MM.1S (cell line): ENCODE measurements at regions not wholly inside any gene's neighbourhood (a gene's known extent, or its start where the extent isn't known, plus 50 kb on each side); places are given as distances from the start of the nearest gene placed in this dataset.
A peak's percentile ranks its signal among the peaks of the same experiment; 100 is the strongest.

ENCODE experiments used
- DNase-seq: peaks from one replicate; pipeline ENCODE4 v3.0.0-alpha.2; 2015
- H2AFZ ChIP-seq: fragments of 300-600 bp; sonication (generic); 2 replicates; pipeline ENCODE4 v1.6.0; 2016; ENCODE audit warnings: antibody characterized with exemption, low read length
- H3F3A ChIP-seq: fragments of 300-600 bp; sonication (generic); 2 replicates; pipeline ENCODE4 v1.6.1; 2016; ENCODE audit warnings: mild to moderate bottlenecking, antibody characterized with exemption, low read length, moderate library complexity, mixed read lengths; ENCODE audit not compliant: insufficient read depth
- H3K27ac ChIP-seq: fragments of 300-600 bp; sonication (generic); 2 replicates; pipeline ENCODE4 v1.5.1; 2016; ENCODE audit warnings: mild to moderate bottlenecking, low read length
- H3K27me3 ChIP-seq: fragments of 300-600 bp; sonication (generic); replicated peaks from 2 replicates; pipeline ENCODE4 v1.6.0; 2016; ENCODE audit warnings: low read length; ENCODE audit not compliant: insufficient read depth
- H3K36me3 ChIP-seq: fragments of 300-600 bp; sonication (generic); replicated peaks from 2 replicates; pipeline ENCODE4 v1.6.1; 2016; ENCODE audit warnings: mild to moderate bottlenecking, low read length, mixed read lengths; ENCODE audit not compliant: insufficient read depth
- H3K4me1 ChIP-seq: fragments of 300-600 bp; sonication (generic); 2 replicates; pipeline ENCODE4 v1.6.1; 2016; ENCODE audit warnings: low read length, mixed read lengths
- H3K4me2 ChIP-seq: fragments of 300-600 bp; sonication (generic); 2 replicates; pipeline ENCODE4 v1.6.0; 2016; ENCODE audit warnings: low read depth, low read length
- H3K4me3 ChIP-seq: fragments of 300-600 bp; sonication (generic); 2 replicates; pipeline ENCODE4 v1.5.1; 2016; ENCODE audit warnings: low read length, mixed read lengths
- H3K79me2 ChIP-seq: fragments of 300-600 bp; sonication (generic); 2 replicates; pipeline ENCODE4 v1.6.1; 2016; ENCODE audit warnings: mixed run types, low read length, mixed read lengths
- H3K9ac ChIP-seq: fragments of 300-600 bp; sonication (generic); 2 replicates; pipeline ENCODE4 v1.6.1; 2016; ENCODE audit warnings: low read length, mixed read lengths
- H3K9me2 ChIP-seq: fragments of 300-600 bp; sonication (generic); replicated peaks from 2 replicates; pipeline ENCODE4 v1.6.1; 2016; ENCODE audit warnings: mild to moderate bottlenecking, low read length, mixed read lengths; ENCODE audit not compliant: insufficient read depth
- H3K9me3 ChIP-seq: fragments of 300-600 bp; sonication (generic); replicated peaks from 2 replicates; pipeline ENCODE4 v1.6.1; 2016; ENCODE audit warnings: mild to moderate bottlenecking, low read length, mixed read lengths; ENCODE audit not compliant: insufficient read depth
- H4K20me1 ChIP-seq: fragments of 300-600 bp; sonication (generic); 2 replicates; pipeline ENCODE4 v1.6.1; 2016; ENCODE audit warnings: mild to moderate bottlenecking, low read length, moderate library complexity, mixed read lengths; ENCODE audit not compliant: insufficient read depth
- EZH2 ChIP-seq: fragments of 300-600 bp; sonication (generic); optimal IDR thresholded peaks from 2 replicates; pipeline ENCODE3; 2017; ENCODE audit warnings: low read depth, mild to moderate bottlenecking, antibody characterized with exemption, low read length, mixed read lengths
- EZH2phosphoT487 ChIP-seq: fragments of 300-600 bp; sonication (generic); IDR thresholded peaks from 2 replicates; pipeline ENCODE4 v1.6.1; 2018; ENCODE audit warnings: antibody characterized with exemption, low read length
- TF ChIP-seq, protein P1 (sequence below): fragments of 300-600 bp; sonication (generic); IDR thresholded peaks from 2 replicates; pipeline ENCODE4 v1.5.1; 2016; ENCODE audit warnings: antibody characterized with exemption, low read length, mixed read lengths

DNA sequence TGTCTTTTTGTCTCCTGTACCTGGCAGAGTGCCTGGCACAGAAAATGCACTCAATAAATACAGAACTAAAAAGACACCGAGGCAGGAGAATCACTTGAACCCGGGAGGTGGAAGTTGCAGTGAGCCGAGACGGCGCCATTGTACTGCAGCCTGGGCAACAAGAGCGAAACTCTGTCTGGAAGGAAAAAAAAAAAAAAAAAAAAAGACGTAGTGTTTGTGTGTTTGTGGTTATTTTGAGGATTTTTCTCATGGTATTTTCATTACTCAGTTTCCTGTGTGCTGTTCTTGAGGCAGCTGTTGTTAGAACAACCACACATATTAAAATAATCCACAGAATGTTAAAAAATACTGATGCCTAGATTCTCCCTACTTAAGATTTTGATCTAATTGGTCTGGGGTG, 519.2 kb upstream of the SPHKAP start:
- Histone ChIP-seq H3K79me2 (no peaks in the 10 kb centered on the region), H3K27ac (no peak overlapping the region), H3K4me3 (no peak overlapping the region), H3K9me2 (no peaks in the 10 kb centered on the region), H3F3A (no peaks in the 10 kb centered on the region), H3K4me1 (no peaks in the 10 kb centered on the region), H3K36me3 (no peaks in the 10 kb centered on the region), H3K4me2 (no peak overlapping the region), H3K9me3 (no peaks in the 10 kb centered on the region), H4K20me1 (no peaks in the 10 kb centered on the region), H2AFZ (no peak overlapping the region), H3K27me3 (no peaks in the 10 kb centered on the region), H3K9ac (no peak overlapping the region)
- TF ChIP-seq EZH2phosphoT487, result no peak
- TF ChIP-seq, protein P1, sequence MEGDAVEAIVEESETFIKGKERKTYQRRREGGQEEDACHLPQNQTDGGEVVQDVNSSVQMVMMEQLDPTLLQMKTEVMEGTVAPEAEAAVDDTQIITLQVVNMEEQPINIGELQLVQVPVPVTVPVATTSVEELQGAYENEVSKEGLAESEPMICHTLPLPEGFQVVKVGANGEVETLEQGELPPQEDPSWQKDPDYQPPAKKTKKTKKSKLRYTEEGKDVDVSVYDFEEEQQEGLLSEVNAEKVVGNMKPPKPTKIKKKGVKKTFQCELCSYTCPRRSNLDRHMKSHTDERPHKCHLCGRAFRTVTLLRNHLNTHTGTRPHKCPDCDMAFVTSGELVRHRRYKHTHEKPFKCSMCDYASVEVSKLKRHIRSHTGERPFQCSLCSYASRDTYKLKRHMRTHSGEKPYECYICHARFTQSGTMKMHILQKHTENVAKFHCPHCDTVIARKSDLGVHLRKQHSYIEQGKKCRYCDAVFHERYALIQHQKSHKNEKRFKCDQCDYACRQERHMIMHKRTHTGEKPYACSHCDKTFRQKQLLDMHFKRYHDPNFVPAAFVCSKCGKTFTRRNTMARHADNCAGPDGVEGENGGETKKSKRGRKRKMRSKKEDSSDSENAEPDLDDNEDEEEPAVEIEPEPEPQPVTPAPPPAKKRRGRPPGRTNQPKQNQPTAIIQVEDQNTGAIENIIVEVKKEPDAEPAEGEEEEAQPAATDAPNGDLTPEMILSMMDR, result no peak
- TF ChIP-seq EZH2, result no peak
- DNase-seq, result peak; percentile 16

DNA sequence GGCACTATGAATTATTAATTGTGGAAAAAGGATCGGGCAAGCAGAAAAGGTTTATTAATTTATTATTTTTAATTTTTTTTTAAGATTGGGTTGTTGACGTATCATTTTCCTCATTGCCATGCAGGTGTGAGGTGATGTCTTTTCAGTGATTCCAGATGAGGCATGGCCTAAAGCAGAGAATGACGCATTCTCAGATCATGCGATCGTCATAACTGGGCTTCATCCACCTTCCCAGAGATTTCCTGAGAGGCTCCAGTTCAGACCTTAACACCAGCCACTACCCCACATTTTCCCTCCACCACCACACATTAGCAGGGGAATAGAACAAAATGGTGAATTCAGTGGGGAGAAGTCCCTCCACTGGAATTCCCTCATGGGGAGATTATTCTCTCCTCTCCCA, 518.4 kb upstream of the SPHKAP start:
- Histone ChIP-seq H3K27me3 (no peaks in the 10 kb centered on the region), H4K20me1 (no peaks in the 10 kb centered on the region), H2AFZ (no peak overlapping the region), H3K9me3 (no peaks in the 10 kb centered on the region), H3K4me1 (no peaks in the 10 kb centered on the region), H3K9me2 (no peaks in the 10 kb centered on the region), H3K27ac (no peak overlapping the region), H3K4me3 (no peak overlapping the region), H3F3A (no peaks in the 10 kb centered on the region), H3K9ac (no peak overlapping the region), H3K4me2 (no peak overlapping the region), H3K36me3 (no peaks in the 10 kb centered on the region), H3K79me2 (no peaks in the 10 kb centered on the region)
- no peak for DNase-seq
- TF ChIP-seq EZH2phosphoT487, result no peak

DNA sequence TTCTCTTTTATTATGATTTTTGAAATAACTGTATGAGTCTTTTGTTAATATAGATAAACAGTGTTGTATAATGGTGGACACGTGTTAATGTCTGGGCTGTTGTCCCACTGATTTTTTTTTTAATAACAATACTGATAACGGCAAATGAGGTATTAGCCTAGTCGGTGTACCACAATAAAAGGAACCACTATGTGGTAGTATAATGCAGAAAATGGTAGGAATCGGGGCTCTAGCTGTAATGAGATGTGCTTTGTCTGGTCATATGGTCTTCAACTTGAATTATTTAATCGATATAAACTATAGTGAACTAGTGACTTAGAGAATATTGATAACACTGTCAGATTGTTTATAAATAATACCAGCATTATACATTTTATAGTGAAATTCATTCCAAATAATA, 517.9 kb upstream of the SPHKAP start:
- H3K9me3 ChIP-seq, result no peaks in the 10 kb centered on the region
- no peak for DNase-seq
- H3K9me2 ChIP-seq, result no peaks in the 10 kb centered on the region
- no peaks in the 10 kb centered on the region for H3K4me1 ChIP-seq
- no peak overlapping the region for H3K4me3 ChIP-seq
- no peaks in the 10 kb centered on the region for H4K20me1 ChIP-seq
- H3K4me2 ChIP-seq, result no peak overlapping the region
- H3K27me3 ChIP-seq, result no peaks in the 10 kb centered on the region
- H2AFZ ChIP-seq, result no peak overlapping the region
- no peaks in the 10 kb centered on the region for H3K79me2 ChIP-seq
- H3F3A ChIP-seq, result no peaks in the 10 kb centered on the region
- no peak overlapping the region for H3K9ac ChIP-seq
- TF ChIP-seq, protein P1, result no peak
- TF ChIP-seq EZH2 (no peak), EZH2phosphoT487 (no peak)
- no peak overlapping the region for H3K27ac ChIP-seq
- no peaks in the 10 kb centered on the region for H3K36me3 ChIP-seq

DNA sequence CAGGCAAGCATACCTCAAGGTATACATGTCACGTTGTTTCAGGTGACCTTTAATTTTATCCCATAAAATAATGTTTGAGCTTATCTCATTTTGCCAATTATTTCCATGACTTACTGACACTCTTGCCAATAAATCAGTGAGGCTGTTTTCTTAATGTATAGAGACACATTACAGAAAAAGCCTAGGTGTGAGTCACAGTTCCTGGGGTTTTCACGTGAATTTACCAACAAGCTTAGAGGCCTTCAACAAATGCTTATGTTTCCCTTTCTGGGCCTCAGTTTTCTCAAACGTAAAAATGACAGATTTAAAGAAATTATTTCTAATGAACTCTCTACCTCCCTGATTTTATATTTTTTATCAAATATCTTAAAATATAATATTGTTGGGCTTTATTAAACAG, 517.5 kb upstream of the SPHKAP start:
- no peaks in the 10 kb centered on the region for H3K36me3 ChIP-seq
- H2AFZ ChIP-seq, result no peak overlapping the region
- no peaks in the 10 kb centered on the region for H3K9me3 ChIP-seq
- no peaks in the 10 kb centered on the region for H3K9me2 ChIP-seq
- no peak for TF ChIP-seq EZH2phosphoT487
- TF ChIP-seq, protein P1, result no peak
- TF ChIP-seq EZH2, result no peak
- no peak overlapping the region for H3K9ac ChIP-seq
- H3K79me2 ChIP-seq, result no peaks in the 10 kb centered on the region
- no peaks in the 10 kb centered on the region for H3K4me1 ChIP-seq
- H3K4me3 ChIP-seq, result no peak overlapping the region
- H3K4me2 ChIP-seq, result no peak overlapping the region
- no peaks in the 10 kb centered on the region for H4K20me1 ChIP-seq
- no peaks in the 10 kb centered on the region for H3F3A ChIP-seq
- no peak for DNase-seq
- H3K27ac ChIP-seq, result no peak overlapping the region
- no peaks in the 10 kb centered on the region for H3K27me3 ChIP-seq
